DMS 273 (cell line): ENCODE measurements at regions not wholly inside any gene's neighbourhood (a gene's known extent, or its start where the extent isn't known, plus 50 kb on each side); places are given as distances from the start of the nearest gene placed in this dataset.
A peak's percentile ranks its signal among the peaks of the same experiment; 100 is the strongest.
"Not testable (repeated sequence)": the region's sequence is repeated elsewhere in the genome, so short reads cannot be mapped to it uniquely, and the experiment has no call there.

ENCODE experiments used
- DNase-seq: peaks from one replicate; lab custom pipeline; 2025; ENCODE audit not compliant: unreplicated experiment; lab: John Stamatoyannopoulos, UW

DNA sequence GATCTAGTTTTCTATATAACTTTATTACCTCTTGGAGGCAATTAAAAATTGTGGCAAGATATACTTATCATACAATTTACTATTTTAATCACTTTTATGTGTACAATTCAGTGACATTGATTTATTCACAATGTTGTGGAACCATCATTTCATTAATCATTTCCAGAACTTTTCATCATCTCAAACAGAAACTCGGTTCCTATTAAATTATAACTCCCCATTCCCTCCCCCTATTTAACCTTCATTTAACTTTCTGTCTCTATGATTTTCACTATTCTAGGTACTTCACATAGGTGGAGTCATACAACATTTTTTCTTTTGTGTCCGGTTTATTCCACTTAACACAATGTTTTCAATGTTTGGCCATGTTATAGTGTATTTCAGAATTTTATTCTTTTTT lies 252.8 kb downstream of the REEP3 start:
- DNase-seq: no peak

- DNase-seq: peak; percentile 38
Measured at GRCh38 chr10:63780101-63780500, 258.9 kb downstream of the REEP3 start.

DNA sequence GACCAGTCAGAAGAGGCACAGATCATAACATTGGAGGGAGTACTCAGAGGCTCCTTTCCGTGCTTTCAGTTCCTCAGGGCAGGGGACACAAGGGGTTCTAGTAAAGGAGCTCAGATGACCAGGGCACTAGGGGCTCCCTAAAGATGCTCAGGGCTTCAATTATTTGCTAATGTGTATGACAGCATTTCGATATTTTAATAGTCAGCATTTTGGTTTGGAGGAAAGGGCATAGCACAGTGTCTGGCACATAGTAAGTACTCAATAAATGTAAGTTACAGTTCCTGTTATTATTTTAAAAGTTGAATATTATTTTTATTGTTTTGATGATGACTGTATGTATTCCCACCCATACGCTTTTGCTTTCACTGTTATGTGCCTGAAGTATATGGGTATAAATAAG lies 260.0 kb downstream of the REEP3 start:
- DNase-seq: no peak

DNA sequence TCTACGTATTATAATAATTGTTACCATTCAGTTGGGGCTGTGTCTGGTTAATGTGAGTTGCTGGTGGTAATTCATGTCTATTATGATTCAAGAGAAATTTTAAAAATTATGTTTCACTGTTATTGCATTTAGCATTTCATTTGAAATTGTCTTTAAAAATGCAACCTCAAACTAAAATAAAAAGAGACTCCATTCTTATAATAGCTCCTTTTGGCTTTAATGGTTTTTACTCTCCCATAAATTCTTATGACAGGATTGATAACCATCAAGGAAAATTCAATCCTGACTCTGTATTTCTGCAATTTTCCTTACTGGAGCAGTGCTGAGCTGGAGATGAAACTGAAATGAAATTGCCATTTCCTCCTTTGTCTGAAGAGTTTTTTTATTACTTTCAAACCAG lies 262.7 kb downstream of the REEP3 start:
- DNase-seq: no peak

DNA sequence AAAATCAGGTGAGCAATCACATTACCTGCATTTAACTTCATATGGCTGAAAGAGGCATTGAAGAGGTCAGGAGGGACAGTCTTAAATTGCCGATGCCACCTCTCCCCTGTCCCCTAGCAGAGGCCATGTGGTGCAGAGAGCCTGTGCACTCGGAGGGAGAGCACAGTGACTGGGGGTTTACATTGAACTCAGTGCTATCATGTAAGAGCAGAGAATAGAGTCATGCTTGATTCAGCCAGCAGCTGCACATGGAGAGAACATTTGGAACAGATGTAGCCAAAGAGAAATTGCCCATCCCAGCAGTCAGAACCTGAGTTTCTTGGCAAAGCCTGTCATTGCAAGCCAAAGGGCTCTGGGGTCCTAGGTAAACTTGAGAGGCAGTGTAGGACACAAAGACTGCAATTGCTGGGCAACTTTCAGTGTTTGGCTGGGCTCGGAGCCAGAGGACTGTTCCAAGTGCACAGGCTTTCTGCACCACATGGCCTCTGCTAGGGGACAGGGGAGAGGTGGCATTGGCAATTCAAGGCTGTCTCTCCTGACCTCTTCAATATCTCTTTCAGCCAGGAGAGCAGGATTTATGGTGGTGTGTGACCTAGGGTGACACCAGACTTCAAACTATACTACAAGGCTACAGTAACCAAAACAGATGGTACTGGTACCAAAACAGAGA lies 267.1 kb downstream of the REEP3 start:
- DNase-seq: peak; percentile 46

DNA sequence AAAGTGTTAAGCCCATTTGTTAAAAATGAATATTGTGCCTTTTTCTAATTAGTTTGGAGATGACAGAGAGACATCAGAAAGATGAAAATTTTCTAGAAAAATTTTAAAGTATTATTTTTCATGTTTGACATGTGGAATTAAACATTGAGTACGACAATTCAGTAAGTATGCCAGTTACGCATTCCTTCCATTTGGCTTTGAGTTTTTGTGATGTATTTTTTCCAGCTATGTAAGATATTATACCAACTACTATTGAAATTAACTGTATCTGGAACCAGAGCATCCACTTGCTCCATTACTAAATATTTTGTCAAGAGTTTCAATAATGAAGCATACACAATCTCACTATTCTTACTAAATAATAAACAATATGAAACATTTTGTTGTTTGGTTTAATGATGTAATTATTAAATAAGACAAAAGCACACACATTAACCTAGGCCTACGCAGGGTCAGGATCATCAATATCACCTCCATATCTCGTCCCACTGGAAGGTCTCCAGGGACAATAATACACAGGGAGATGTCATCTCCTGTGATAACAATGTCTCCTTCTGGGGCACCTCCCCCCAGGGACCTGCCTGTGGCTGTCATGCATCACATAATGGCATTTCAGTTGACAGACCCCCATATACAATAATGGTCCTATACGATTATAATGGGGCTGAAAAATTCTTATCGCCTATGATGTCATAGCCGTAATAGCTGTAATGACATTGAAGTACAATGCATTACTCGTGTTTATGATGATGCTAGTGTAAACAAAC lies 274.1 kb downstream of the REEP3 start:
- DNase-seq: no peak

GRCh38 chr10:63798599-63799498 lies 277.6 kb downstream of the REEP3 start:
- no peak for DNase-seq

DNA sequence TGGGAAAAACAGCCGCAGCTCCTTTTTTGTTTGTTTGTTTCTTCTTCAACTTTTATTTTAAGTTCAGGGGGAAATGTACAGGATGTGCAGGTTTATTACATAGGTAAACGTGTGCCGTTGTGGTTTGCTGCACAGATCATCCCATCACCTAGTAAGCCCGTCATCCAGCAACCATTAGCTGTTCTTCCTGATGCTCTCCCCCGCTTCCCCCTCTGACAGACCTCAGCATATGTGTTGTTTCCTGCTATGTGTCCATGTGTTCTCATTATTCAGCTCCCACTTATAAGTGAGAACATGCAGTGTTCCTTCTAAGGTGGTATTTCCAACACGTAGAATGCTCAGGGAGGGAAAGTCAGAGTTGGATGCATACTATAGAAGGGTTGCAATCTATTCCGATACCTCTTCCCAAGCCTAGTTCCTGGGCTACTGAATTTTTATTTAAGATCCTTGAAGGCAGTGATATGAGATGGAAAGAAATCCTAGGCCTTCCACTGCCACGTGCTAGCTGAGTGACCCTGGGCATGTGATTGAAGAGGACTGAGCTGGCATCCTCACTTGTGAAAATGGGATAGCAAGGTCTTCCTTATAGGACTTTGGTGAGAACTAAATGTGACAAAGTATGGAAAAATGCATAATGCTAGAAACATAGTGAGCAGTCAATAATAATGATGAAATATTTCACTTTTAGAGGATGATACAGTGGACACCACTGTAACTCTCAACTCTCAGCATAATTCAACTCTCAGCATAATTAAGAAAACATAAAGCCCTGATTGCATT lies 278.5 kb downstream of the REEP3 start:
- no peak for DNase-seq

- DNase-seq: no peak
Measured at GRCh38 chr10:63801166-63801565, 280.0 kb downstream of the REEP3 start.

- DNase-seq: no peak
Measured at GRCh38 chr10:63806330-63806729, 285.1 kb downstream of the REEP3 start.

GRCh38 chr10:63812501-63812900 lies 291.3 kb downstream of the REEP3 start:
- DNase-seq: no peak

DNA sequence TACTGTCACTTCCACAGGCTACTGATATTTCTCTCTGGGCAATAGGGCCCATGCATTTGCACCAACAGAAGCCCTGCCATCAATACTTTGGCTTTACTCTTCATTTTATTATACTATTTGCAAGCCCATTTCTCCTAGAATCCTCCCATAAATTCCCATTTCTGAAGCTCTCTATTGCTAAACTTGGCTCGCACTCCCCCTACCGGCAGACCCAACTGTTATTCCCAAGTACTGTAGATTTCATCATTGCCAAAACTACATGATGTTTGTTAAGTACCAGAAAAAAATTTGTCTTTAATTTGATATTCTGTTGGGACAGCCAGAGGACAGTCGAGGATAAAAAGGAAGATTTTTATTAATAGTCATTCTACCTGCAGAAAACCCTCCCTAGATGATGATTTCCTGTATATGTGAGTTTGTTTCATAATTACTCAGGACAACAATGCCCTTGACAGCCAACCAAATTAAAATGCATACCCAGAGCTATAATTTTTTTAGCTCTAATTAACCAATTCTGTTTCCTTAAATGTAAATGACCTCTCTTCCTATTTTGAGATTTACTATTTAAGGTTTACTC lies 298.6 kb downstream of the REEP3 start:
- peak; percentile 73 for DNase-seq

- no peak for DNase-seq
Measured at GRCh38 chr10:63822496-63822895, 301.3 kb downstream of the REEP3 start.

DNA sequence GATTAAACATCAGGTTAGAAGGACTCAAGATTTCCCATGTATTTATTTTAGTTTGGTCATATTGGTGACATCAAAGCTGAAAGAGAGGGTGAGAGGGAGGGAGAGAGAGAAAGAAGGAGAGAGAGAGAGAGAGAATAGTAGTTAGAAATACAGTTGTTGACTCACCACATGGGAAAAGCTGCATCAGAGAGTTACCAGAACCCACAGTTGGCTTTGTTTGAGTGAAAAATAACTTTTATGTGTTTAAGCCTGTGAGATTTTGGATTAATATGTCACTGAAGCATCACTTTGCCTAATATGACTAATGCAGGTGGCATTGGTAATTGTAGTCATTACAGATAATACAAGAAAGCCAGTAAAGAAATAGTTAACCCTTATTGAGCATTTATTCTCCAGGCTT lies 303.9 kb downstream of the REEP3 start:
- no peak for DNase-seq

DNA sequence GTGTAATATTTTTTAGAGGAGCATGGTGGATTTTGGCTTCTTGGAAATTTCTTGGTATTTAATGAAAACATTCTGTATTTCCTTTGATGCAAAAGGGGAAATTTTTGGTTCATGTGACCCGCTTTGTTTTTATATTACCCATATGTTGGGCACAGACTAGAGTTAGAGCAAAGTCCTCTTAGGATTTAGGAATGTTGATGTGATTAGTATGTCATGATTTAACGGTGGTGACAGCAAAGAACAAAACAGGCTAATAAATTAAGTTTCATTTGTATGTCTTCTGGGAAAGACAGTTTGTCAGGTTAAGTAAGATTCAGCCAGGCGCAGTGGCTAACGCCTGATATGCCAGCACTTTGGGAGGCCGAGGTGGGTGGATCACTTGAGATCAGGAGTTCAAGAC lies 304.6 kb downstream of the REEP3 start:
- DNase-seq: no peak

DNA sequence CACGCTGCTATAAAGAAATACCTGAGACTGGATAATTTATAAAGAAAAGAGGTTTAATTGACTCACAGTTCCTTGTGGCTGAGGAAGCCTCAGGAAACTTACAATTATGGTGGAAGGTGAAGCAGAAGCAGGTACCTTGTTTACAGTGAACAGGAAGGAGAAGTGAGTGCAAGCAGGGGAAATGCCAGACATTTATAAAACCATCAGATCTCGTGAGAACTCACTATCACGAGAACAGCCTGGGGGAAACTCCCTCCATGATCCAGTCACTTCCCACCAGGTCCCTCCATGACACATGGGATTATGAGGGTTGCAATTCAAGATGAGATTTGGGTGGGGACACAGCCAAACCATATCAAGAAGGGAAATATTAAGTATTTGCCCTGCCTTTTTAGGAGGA lies 305.8 kb downstream of the REEP3 start:
- not testable (repeated sequence) for DNase-seq

DNA sequence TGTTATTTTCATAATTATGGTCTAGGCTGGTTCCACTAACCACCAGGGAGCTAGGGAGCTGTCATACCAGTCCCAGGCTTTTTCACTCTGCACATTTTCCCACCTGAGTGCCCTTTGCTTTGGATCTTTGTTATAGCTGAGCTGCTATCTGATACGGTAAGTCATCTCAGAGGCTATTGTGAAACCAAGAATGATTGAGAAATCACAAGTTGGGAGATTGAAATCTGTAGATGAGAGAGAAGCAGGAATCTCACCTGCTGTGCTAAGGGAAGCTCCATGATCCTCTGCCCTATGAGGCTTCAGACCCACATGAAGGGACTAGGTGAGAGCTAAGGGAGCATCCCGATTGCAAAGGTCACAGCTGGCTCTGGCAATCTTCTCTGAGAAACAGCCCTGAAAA lies 307.8 kb downstream of the REEP3 start:
- DNase-seq: no peak

- no peak for DNase-seq
Measured at GRCh38 chr10:63829573-63830149, 308.5 kb downstream of the REEP3 start.

- no peak for DNase-seq
Measured at GRCh38 chr10:63832686-63833085, 311.5 kb downstream of the REEP3 start.

GRCh38 chr10:63833411-63834060 lies 312.3 kb downstream of the REEP3 start:
- no peak for DNase-seq
